Astrocyte (in vitro differentiated cells and primary cell): ENCODE measurements at regions not wholly inside any gene's neighbourhood (a gene's known extent, or its start where the extent isn't known, plus 50 kb on each side); places are given as distances from the start of the nearest gene placed in this dataset.

Experiments used
- CTCF ChIP-seq: IDR thresholded peaks from 2 replicates; pipeline ENCODE4 v1.5.1; 2011; ENCODE audit warnings: low read depth, mild to moderate bottlenecking, inconsistent platforms, low read length, moderate library complexity; ENCODE audit not compliant: insufficient read depth
- EZH2 ChIP-seq: IDR thresholded peaks from 2 replicates; pipeline ENCODE4 v1.6.1; 2012; ENCODE audit warnings: mild to moderate bottlenecking, low read length, inconsistent platforms; ENCODE audit not compliant: insufficient read depth

- no peak for TF ChIP-seq CTCF
- no peak for TF ChIP-seq EZH2
These were observed 507.8 kb upstream of the USP24 start for GRCh38 chr1:55723001-55723400.
